Esophagus (tissue), 2 donors: ENCODE measurements at regions not wholly inside any gene's neighbourhood (a gene's known extent, or its start where the extent isn't known, plus 50 kb on each side); places are given as distances from the start of the nearest gene placed in this dataset.
"Not testable (repeated sequence)": the region's sequence is repeated elsewhere in the genome, so short reads cannot be mapped to it uniquely, and the experiment has no call there.

ENCODE experiments used
- H3K27ac ChIP-seq, 2 donors: one replicate each; pipeline ENCODE4 v1.5.1; 2013; ENCODE audit warnings: low read depth in 2 of 2, mild to moderate bottlenecking in 2 of 2, inconsistent platforms in 1 of 2, low read length in 1 of 2, moderate library complexity in 1 of 2
- H3K27me3 ChIP-seq, 2 donors: one replicate each; pipeline ENCODE4 v1.6.1; 2013; ENCODE audit warnings: low read length in 2 of 2, control low read depth in 1 of 2, mild to moderate bottlenecking in 1 of 2; ENCODE audit not compliant: insufficient read depth in 2 of 2, control insufficient read depth in 1 of 2
- H3K36me3 ChIP-seq, 2 donors: one replicate each; pipeline ENCODE4 v1.6.1; 2013; ENCODE audit warnings: low read length in 1 of 2; ENCODE audit not compliant: control insufficient read depth in 2 of 2, insufficient read depth in 2 of 2
- H3K4me1 ChIP-seq, 2 donors: one replicate each; pipeline ENCODE4 v1.6.1; 2013; ENCODE audit warnings: low read length in 1 of 2; ENCODE audit not compliant: control insufficient read depth in 2 of 2, insufficient read depth in 2 of 2
- H3K4me3 ChIP-seq, 2 donors: one replicate each; pipeline ENCODE4 v1.5.1; 2013; ENCODE audit warnings: low read length in 2 of 2, mild to moderate bottlenecking in 2 of 2, low read depth in 1 of 2, moderate library complexity in 1 of 2
- H3K9me3 ChIP-seq, 2 donors: one replicate each; pipeline ENCODE4 v1.6.1; 2013; ENCODE audit warnings: mild to moderate bottlenecking in 2 of 2, low read depth in 1 of 2, low read length in 1 of 2, moderate library complexity in 1 of 2; ENCODE audit not compliant: control insufficient read depth in 2 of 2, insufficient read depth in 1 of 2
- WGBS, 2 donors: extraction: QIAGEN DNeasy Blood & Tissue Kit; methylation state at CpG; one replicate each; pipeline ENCODE4 v1.1.7; 2013; 5-methylcytosine and 5-hydroxymethylcytosine counted together
- donor health status: healthy with polysubstance abuse.
- donor health status: Bipolar disorder and iron deficiency.

GRCh38 chr6:159642995-159643394, 50.0 kb downstream of the SOD2 start:
- no peaks in the 10 kb centered on the region for H3K27me3 ChIP-seq
- no peak overlapping the region for H3K27ac ChIP-seq
- H3K4me1 ChIP-seq = no peaks in the 10 kb centered on the region
- no peaks in the 10 kb centered on the region for H3K36me3 ChIP-seq
- H3K4me3 ChIP-seq = no peak overlapping the region
- no peaks in the 10 kb centered on the region for H3K9me3 ChIP-seq
- WGBS, 2 donors = 90 to 94% methylated on average over 7 of the region's 7 CpGs

- H3K9me3 ChIP-seq = no peaks in the 10 kb centered on the region
- no peaks in the 10 kb centered on the region for H3K36me3 ChIP-seq
- H3K27me3 ChIP-seq = no peaks in the 10 kb centered on the region
- no peak overlapping the region for H3K4me3 ChIP-seq
- 71 to 86% methylated on average over 1 of the region's 1 CpG for whole genome bisulfite sequencing, 2 donors
- no peak overlapping the region for H3K27ac ChIP-seq
- H3K4me1 ChIP-seq = no peaks in the 10 kb centered on the region
These were observed 50.6 kb downstream of the SOD2 start for GRCh38 chr6:159642481-159642880.

DNA sequence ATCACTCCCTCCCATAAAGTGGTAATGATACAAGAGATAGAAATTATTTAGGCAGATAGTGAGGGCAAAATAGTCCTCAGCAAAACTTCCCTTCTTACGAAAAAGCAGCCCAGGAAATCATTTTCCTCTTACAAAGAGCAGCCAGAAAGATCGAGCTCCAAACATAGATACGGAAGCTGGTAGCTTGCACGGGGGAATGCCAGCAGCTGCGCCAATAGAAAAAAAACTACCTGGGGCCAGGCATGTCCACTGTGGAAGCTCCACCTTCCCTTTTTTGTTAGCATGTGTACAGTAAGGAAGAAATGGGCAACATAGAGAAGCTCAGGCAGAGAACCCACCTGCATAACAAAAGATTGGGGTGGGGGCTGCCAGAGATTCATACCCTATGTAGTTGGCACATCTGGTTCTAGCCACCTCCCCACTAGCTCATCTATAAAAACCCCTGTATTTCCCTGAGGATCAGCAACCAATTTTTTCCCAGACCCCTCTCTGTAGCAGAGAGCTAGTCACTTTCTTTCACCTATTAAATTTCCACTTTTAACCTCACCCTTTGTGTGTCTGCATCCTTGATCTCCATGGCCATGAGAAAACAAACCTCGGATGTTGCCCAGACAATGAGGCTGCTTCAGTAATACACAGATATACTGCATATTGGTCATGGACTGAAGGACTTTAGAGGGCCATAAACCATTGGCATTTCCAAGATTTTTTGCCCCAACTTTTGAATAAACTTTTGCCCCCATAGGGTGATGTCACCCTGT, 52.1 kb downstream of the SOD2 start:
- Histone ChIP-seq H3K27ac (no peak overlapping the region), H3K9me3 (no peaks in the 10 kb centered on the region), H3K4me1 (no peaks in the 10 kb centered on the region), H3K4me3 (no peak overlapping the region), H3K27me3 (no peaks in the 10 kb centered on the region), H3K36me3 (no peaks in the 10 kb centered on the region)
- 88 to 95% methylated on average over 6 of the region's 6 CpGs for WGBS, 2 donors

GRCh38 chr6:159640322-159640721, 52.7 kb downstream of the SOD2 start:
- H3K4me3 ChIP-seq = no peak overlapping the region
- 75 to 86% methylated on average over 2 of the region's 2 CpGs for WGBS, 2 donors

GRCh38 chr6:159639721-159640120, 53.3 kb downstream of the SOD2 start:
- Histone ChIP-seq H3K27me3 (no peaks in the 10 kb centered on the region), H3K36me3 (no peaks in the 10 kb centered on the region), H3K4me1 (no peaks in the 10 kb centered on the region), H3K4me3 (no peak overlapping the region), H3K27ac (no peak overlapping the region), H3K9me3 (no peaks in the 10 kb centered on the region)
- WGBS, 2 donors = 57 to 78% methylated on average over 3 of the region's 3 CpGs

More at GRCh38 chr6:159640322-159640721, 52.7 kb downstream of the SOD2 start:
- Histone ChIP-seq H3K27me3 (no peaks in the 10 kb centered on the region), H3K9me3 (no peaks in the 10 kb centered on the region), H3K27ac (no peak overlapping the region), H3K36me3 (no peaks in the 10 kb centered on the region), H3K4me1 (no peaks in the 10 kb centered on the region)

DNA sequence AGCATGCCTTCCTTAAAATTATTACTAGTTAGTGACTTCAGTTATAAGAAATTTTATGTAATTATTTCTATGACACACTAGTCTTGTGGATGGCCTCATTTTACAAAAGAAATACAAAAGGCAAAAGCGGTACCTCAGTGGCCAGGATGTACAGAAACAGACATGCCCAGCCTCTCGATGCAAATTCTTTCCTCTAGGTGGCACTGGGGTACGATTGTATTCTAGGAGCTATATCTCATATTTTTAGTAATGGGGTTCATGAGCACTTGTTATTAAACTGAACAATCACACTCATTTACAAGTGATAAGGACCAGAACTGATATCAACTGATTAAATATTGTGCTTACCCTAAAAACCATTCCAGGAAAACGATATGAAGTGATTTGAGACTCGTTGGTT, 59.8 kb downstream of the SOD2 start:
- Histone ChIP-seq H3K4me1 (no peaks in the 10 kb centered on the region), H3K9me3 (no peaks in the 10 kb centered on the region), H3K4me3 (no peak overlapping the region), H3K36me3 (no peaks in the 10 kb centered on the region), H3K27ac (no peak overlapping the region), H3K27me3 (no peaks in the 10 kb centered on the region)
- 82 to 84% methylated on average over 5 of the region's 5 CpGs for WGBS, 2 donors

DNA sequence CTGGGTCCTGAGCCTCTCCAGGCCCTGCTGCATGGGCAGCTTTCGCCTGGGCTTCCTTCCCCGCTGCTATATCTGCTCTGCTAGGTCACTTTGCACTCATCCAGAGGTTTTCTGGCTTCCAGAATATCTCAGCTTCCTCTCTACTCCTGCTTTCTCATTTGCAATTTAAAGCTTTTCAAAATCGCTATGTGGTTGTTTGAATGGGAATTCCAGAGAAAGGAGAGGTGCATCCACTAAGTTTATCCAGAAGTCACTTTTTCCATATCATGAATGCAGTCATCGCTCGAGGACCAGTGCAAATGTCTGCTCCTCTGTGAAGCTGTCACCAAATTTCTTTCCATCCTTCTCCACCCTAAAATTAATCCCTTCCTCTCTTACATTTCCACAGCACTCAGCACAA, 61.2 kb downstream of the SOD2 start:
- Histone ChIP-seq H3K36me3 (no peaks in the 10 kb centered on the region), H3K27ac (no peak overlapping the region), H3K4me3 (no peak overlapping the region), H3K27me3 (no peaks in the 10 kb centered on the region), H3K4me1 (no peaks in the 10 kb centered on the region), H3K9me3 (no peaks in the 10 kb centered on the region)
- 94 to 95% methylated on average over 5 of the region's 5 CpGs for WGBS, 2 donors

DNA sequence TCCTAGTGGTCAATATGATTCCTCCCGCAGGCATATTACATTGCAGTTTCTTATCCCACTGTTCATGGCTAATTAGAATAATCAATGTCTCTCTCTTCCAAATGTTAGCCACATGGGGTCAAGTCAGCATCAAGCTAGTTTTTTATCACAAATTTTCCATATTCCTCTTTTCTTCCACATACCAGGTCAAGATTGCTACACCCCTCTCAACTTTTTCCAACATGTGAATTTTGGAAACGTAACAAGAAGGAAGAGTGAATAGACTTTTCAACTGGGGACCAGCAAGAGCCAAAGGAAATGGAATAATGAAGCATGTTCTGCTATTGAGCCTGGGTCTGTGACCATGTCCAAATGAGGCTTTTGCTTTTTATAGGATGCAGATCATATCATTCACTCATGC, 65.1 kb downstream of the SOD2 start:
- Histone ChIP-seq H3K36me3 (no peaks in the 10 kb centered on the region), H3K27me3 (no peaks in the 10 kb centered on the region), H3K4me1 (no peaks in the 10 kb centered on the region), H3K27ac (no peak overlapping the region), H3K4me3 (no peak overlapping the region), H3K9me3 (no peaks in the 10 kb centered on the region)
- WGBS, 2 donors = 92 to 93% methylated on average over 2 of the region's 2 CpGs

DNA sequence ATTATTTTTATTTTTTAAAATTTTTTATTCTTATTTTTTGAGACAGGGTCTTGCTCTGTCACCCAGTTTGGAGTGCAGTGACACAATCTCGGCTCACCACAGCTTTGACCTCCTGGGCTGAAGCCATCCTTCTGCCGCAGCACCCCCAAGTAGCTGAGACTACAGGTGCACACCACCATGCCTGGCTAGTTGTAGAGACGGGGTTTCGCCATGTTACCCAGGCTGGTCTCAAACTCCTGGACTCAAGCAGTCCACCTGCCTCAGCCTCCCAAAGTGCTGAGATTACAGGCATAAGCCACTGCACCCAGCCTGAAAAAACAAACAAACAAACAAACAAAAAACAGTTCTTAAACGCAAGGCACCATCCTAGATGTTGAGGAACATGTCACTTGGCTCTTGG, 66.5 kb downstream of the SOD2 start:
- H3K9me3 ChIP-seq, H3K4me3 ChIP-seq, H3K36me3 ChIP-seq, H3K27me3 ChIP-seq, H3K27ac ChIP-seq, H3K4me1 ChIP-seq: not testable (repeated sequence)
- WGBS, 2 donors = 90 to 95% methylated on average over 5 of the region's 5 CpGs

- no peak overlapping the region for H3K4me3 ChIP-seq
- 94 to 96% methylated on average over 5 of the region's 5 CpGs for WGBS, 2 donors
- no peak overlapping the region for H3K27ac ChIP-seq
- H3K27me3 ChIP-seq = no peaks in the 10 kb centered on the region
- no peaks in the 10 kb centered on the region for H3K36me3 ChIP-seq
- no peaks in the 10 kb centered on the region for H3K9me3 ChIP-seq
- no peaks in the 10 kb centered on the region for H3K4me1 ChIP-seq
These were observed 69.9 kb downstream of the SOD2 start for GRCh38 chr6:159623156-159623555.
